Keratinocyte (primary cell): ENCODE measurements at regions not wholly inside any gene's neighbourhood (a gene's known extent, or its start where the extent isn't known, plus 50 kb on each side); places are given as distances from the start of the nearest gene placed in this dataset.

ENCODE experiments used
- CTCF ChIP-seq, 3 experiments: IDR thresholded peaks in 1 of 3; conservative IDR thresholded peaks in 1 of 3; optimal IDR thresholded peaks in 1 of 3; 2 replicates in 2 of 3; 3 replicates in 1 of 3; pipeline versions ENCODE3 to v1.5.1; 2011; ENCODE audit warnings: low read length in 3 of 3, mild to moderate bottlenecking in 3 of 3, moderate library complexity in 2 of 3, control low read depth in 1 of 3, inconsistent platforms in 1 of 3; ENCODE audit not compliant: insufficient read depth in 2 of 3; ENCODE audit errors: extremely low read depth in 1 of 3
- EZH2 ChIP-seq: IDR thresholded peaks from one replicate; pipeline ENCODE4 v1.6.1; 2012; ENCODE audit warnings: inconsistent platforms, mild to moderate bottlenecking, low read length, moderate library complexity

GRCh38 chr7:22013711-22014110 lies 68.0 kb upstream of the CDCA7L start:
- no peak for TF ChIP-seq CTCF (optimal IDR thresholded peaks at IDR 0.05 in 1 of 3, IDR thresholded peaks at IDR 0.05 in 1 of 3, conservative IDR thresholded peaks at IDR 0.05 in 1 of 3; ENCODE audit: extremely low read depth in 1 of 3, insufficient read depth in 2 of 3, low read length in 3 of 3)
- TF ChIP-seq EZH2, result no peak
